WI38 (cell line): ENCODE measurements at regions not wholly inside any gene's neighbourhood (a gene's known extent, or its start where the extent isn't known, plus 50 kb on each side); places are given as distances from the start of the nearest gene placed in this dataset.

ENCODE experiments used
- H3K4me3 ChIP-seq: 2 replicates; pipeline ENCODE4 v1.5.1; 2011; ENCODE audit warnings: low read depth, mild to moderate bottlenecking, control low read depth, low read length
- CTCF ChIP-seq: IDR thresholded peaks from 2 replicates; pipeline ENCODE4 v1.5.1; 2012; ENCODE audit warnings: low read depth, mild to moderate bottlenecking, control low read depth, low read length

GRCh38 chr10:29130190-29130673 is 158.6 kb upstream of the LYZL1 start:
- TF ChIP-seq CTCF, result peak; percentile 39
- H3K4me3 ChIP-seq, result no peak overlapping the region

GRCh38 chr10:29131952-29132547 is 156.8 kb upstream of the LYZL1 start:
- no peak for TF ChIP-seq CTCF
- no peak overlapping the region for H3K4me3 ChIP-seq

- H3K4me3 ChIP-seq, result no peak overlapping the region
- TF ChIP-seq CTCF, result no peak
These were observed 156.2 kb upstream of the LYZL1 start for GRCh38 chr10:29132551-29133111.

GRCh38 chr10:29135337-29135736 is 153.5 kb upstream of the LYZL1 start:
- no peak overlapping the region for H3K4me3 ChIP-seq
- no peak for TF ChIP-seq CTCF

GRCh38 chr10:29136411-29136810 is 152.5 kb upstream of the LYZL1 start:
- TF ChIP-seq CTCF, result no peak

GRCh38 chr10:29140151-29140550 is 148.7 kb upstream of the LYZL1 start:
- H3K4me3 ChIP-seq, result no peak overlapping the region
- no peak for TF ChIP-seq CTCF

More at GRCh38 chr10:29136411-29136810, 152.5 kb upstream of the LYZL1 start:
- H3K4me3 ChIP-seq, result no peak overlapping the region

- no peak for TF ChIP-seq CTCF
- H3K4me3 ChIP-seq, result no peak overlapping the region
These were observed 147.9 kb upstream of the LYZL1 start for GRCh38 chr10:29140991-29141390.
